ENCODE measurements at regions not wholly inside any gene's neighbourhood (a gene's known extent, or its start where the extent isn't known, plus 50 kb on each side); places are given as distances from the start of the nearest gene placed in this dataset.
A peak's percentile ranks its signal among the peaks of the same experiment; 100 is the strongest.

- no peak overlapping the region for H3K4me3 ChIP-seq (replicated peaks in 1 of 4; ENCODE audit: control extremely low read depth in 1 of 4, insufficient read depth in 1 of 4, low read depth in 3 of 4, low read length in 4 of 4)
- H3K27me3 ChIP-seq (ENCODE audit: control insufficient read depth, insufficient read depth, low read length), result no peaks in the 10 kb centered on the region
- no peak for DNase-seq (ENCODE audit: low read depth in 2 of 2)
- H3K36me3 ChIP-seq (ENCODE audit: control insufficient read depth, insufficient read depth, low read length), result no peaks in the 10 kb centered on the region
- H3K4me1 ChIP-seq (ENCODE audit: control insufficient read depth, extremely low read depth, insufficient read depth, low read length), result no peaks in the 10 kb centered on the region
- H3K9ac ChIP-seq (ENCODE audit: insufficient read depth, low read length), result no peak overlapping the region
- H3K79me2 ChIP-seq (ENCODE audit: control insufficient read depth, insufficient read depth, low read length), result no peaks in the 10 kb centered on the region
- TF ChIP-seq CTCF (conservative IDR thresholded peaks at IDR 0.05 in 1 of 2, IDR thresholded peaks at IDR 0.05 in 1 of 2; ENCODE audit: low read depth in 1 of 2, low read length in 2 of 2) (no peak), EZH2 (IDR thresholded peaks at IDR 0.05; ENCODE audit: low read length, missing control alignments) (no peak)
- no peaks in the 10 kb centered on the region for H4K20me1 ChIP-seq (ENCODE audit: control insufficient read depth, extremely low read depth, insufficient read depth, low read length)
- no peaks in the 10 kb centered on the region for H3K9me3 ChIP-seq (ENCODE audit: control insufficient read depth, insufficient read depth, low read depth, low read length)
- no peak overlapping the region for H3K4me2 ChIP-seq (ENCODE audit: extremely low read depth, insufficient read depth, low read length)
- H3K27ac ChIP-seq (ENCODE audit: insufficient read depth, low read length), result no peak overlapping the region
- no peak overlapping the region for H2AFZ ChIP-seq (ENCODE audit: low read length)
Observed at GRCh38 chr14:99329711-99330315, 57.8 kb upstream of the BCL11B start.

GRCh38 chr14:99327458-99328250 is 55.7 kb upstream of the BCL11B start:
- Histone ChIP-seq H3K79me2 (ENCODE audit: control insufficient read depth, insufficient read depth, low read length) (no peaks in the 10 kb centered on the region), H3K27ac (ENCODE audit: insufficient read depth, low read length) (no peak overlapping the region), H3K4me3 (replicated peaks in 1 of 4; ENCODE audit: control extremely low read depth in 1 of 4, insufficient read depth in 1 of 4, low read depth in 3 of 4, low read length in 4 of 4) (no peak overlapping the region), H3K4me2 (ENCODE audit: extremely low read depth, insufficient read depth, low read length) (no peak overlapping the region), H3K4me1 (ENCODE audit: control insufficient read depth, extremely low read depth, insufficient read depth, low read length) (no peaks in the 10 kb centered on the region), H3K9me3 (ENCODE audit: control insufficient read depth, insufficient read depth, low read depth, low read length) (no peaks in the 10 kb centered on the region), H4K20me1 (ENCODE audit: control insufficient read depth, extremely low read depth, insufficient read depth, low read length) (no peaks in the 10 kb centered on the region), H2AFZ (ENCODE audit: low read length) (no peak overlapping the region), H3K9ac (ENCODE audit: insufficient read depth, low read length) (no peak overlapping the region), H3K27me3 (ENCODE audit: control insufficient read depth, insufficient read depth, low read length) (no peaks in the 10 kb centered on the region), H3K36me3 (ENCODE audit: control insufficient read depth, insufficient read depth, low read length) (no peaks in the 10 kb centered on the region)
- no peak for DNase-seq (ENCODE audit: low read depth in 2 of 2)
- TF ChIP-seq EZH2 (IDR thresholded peaks at IDR 0.05; ENCODE audit: low read length, missing control alignments) (no peak), CTCF (conservative IDR thresholded peaks at IDR 0.05 in 1 of 2, IDR thresholded peaks at IDR 0.05 in 1 of 2; ENCODE audit: low read depth in 1 of 2, low read length in 2 of 2) (no peak)

- Histone ChIP-seq H3K4me3 (replicated peaks in 1 of 4; ENCODE audit: control extremely low read depth in 1 of 4, insufficient read depth in 1 of 4, low read depth in 3 of 4, low read length in 4 of 4) (no peak overlapping the region), H4K20me1 (ENCODE audit: control insufficient read depth, extremely low read depth, insufficient read depth, low read length) (no peaks in the 10 kb centered on the region), H3K4me1 (ENCODE audit: control insufficient read depth, extremely low read depth, insufficient read depth, low read length) (no peaks in the 10 kb centered on the region), H3K27ac (ENCODE audit: insufficient read depth, low read length) (no peak overlapping the region), H3K9ac (ENCODE audit: insufficient read depth, low read length) (no peak overlapping the region), H2AFZ (ENCODE audit: low read length) (no peak overlapping the region), H3K4me2 (ENCODE audit: extremely low read depth, insufficient read depth, low read length) (no peak overlapping the region), H3K79me2 (ENCODE audit: control insufficient read depth, insufficient read depth, low read length) (no peaks in the 10 kb centered on the region), H3K9me3 (ENCODE audit: control insufficient read depth, insufficient read depth, low read depth, low read length) (no peaks in the 10 kb centered on the region), H3K36me3 (ENCODE audit: control insufficient read depth, insufficient read depth, low read length) (no peaks in the 10 kb centered on the region), H3K27me3 (ENCODE audit: control insufficient read depth, insufficient read depth, low read length) (no peaks in the 10 kb centered on the region)
- no peak for DNase-seq (ENCODE audit: low read depth in 2 of 2)
- TF ChIP-seq CTCF (conservative IDR thresholded peaks at IDR 0.05 in 1 of 2, IDR thresholded peaks at IDR 0.05 in 1 of 2; ENCODE audit: low read depth in 1 of 2, low read length in 2 of 2) (peak in 1 of 2 donors; percentile 3), EZH2 (IDR thresholded peaks at IDR 0.05; ENCODE audit: low read length, missing control alignments) (no peak)
Observed at GRCh38 chr14:99327050-99327449, 55.1 kb upstream of the BCL11B start.
